ENCODE measurements at regions not wholly inside any gene's neighbourhood (a gene's known extent, or its start where the extent isn't known, plus 50 kb on each side); places are given as distances from the start of the nearest gene placed in this dataset.

GRCh38 chr16:86774931-86775330, 196.6 kb downstream of the FOXL1 start:
- no peak for TF ChIP-seq CREB1 (CRISPR knock-in tag; IDR thresholded peaks at IDR 0.05)
- no peak for TF ChIP-seq CTCF (IDR thresholded peaks at IDR 0.05)
